Subcutaneous abdominal adipose tissue (tissue), 5 donors: ENCODE measurements at regions not wholly inside any gene's neighbourhood (a gene's known extent, or its start where the extent isn't known, plus 50 kb on each side); places are given as distances from the start of the nearest gene placed in this dataset.
"Not testable (repeated sequence)": the region's sequence is repeated elsewhere in the genome, so short reads cannot be mapped to it uniquely, and the experiment has no call there.

Experiments
- H3K27ac ChIP-seq: one replicate; pipeline ENCODE4 v1.7.0; 2013; ENCODE audit warnings: low read depth, mild to moderate bottlenecking, inconsistent platforms, low read length, moderate library complexity
- H3K27me3 ChIP-seq, 5 donors: one replicate each; pipeline ENCODE4 v1.7.0; 2013; ENCODE audit warnings: low read length in 5 of 5, inconsistent platforms in 1 of 5; ENCODE audit not compliant: control insufficient read depth in 5 of 5, insufficient read depth in 4 of 5
- H3K36me3 ChIP-seq, 5 donors: one replicate each; pipeline ENCODE4 v1.7.0; 2013; ENCODE audit warnings: low read length in 5 of 5; ENCODE audit not compliant: control insufficient read depth in 5 of 5, insufficient read depth in 5 of 5
- H3K4me1 ChIP-seq, 5 donors: one replicate each; pipeline ENCODE4 v1.7.0; 2013; ENCODE audit warnings: low read length in 5 of 5, mild to moderate bottlenecking in 3 of 5, moderate library complexity in 1 of 5; ENCODE audit not compliant: control insufficient read depth in 5 of 5, insufficient read depth in 5 of 5
- H3K4me3 ChIP-seq, 5 donors: one replicate each; pipeline ENCODE4 v1.7.0; 2013; ENCODE audit warnings: low read length in 5 of 5, low read depth in 1 of 5
- H3K9ac ChIP-seq, 5 donors: one replicate each; pipeline ENCODE4 v1.7.0; 2013; ENCODE audit warnings: low read length in 5 of 5, mild to moderate bottlenecking in 4 of 5, moderate library complexity in 3 of 5
- H3K9me3 ChIP-seq, 5 donors: one replicate each; pipeline ENCODE4 v1.7.0; 2013; ENCODE audit warnings: low read length in 5 of 5; ENCODE audit not compliant: control insufficient read depth in 5 of 5
- donor health status: healthy.
- donor health status: healthy.
- donor health status: healthy.
- donor health status: healthy.
- donor health status: healthy.

GRCh38 chr20:4635781-4636180, 50.5 kb upstream of the PRNP start:
- Histone ChIP-seq H3K4me1 (peaks cover 0 to 13% (median 0%) of the 10 kb centered on the region in 5 donors), H3K9me3 (no peaks in the 10 kb centered on the region), H3K27me3 (peaks cover 0 to 3% (median 0%) of the 10 kb centered on the region in 5 donors)

DNA sequence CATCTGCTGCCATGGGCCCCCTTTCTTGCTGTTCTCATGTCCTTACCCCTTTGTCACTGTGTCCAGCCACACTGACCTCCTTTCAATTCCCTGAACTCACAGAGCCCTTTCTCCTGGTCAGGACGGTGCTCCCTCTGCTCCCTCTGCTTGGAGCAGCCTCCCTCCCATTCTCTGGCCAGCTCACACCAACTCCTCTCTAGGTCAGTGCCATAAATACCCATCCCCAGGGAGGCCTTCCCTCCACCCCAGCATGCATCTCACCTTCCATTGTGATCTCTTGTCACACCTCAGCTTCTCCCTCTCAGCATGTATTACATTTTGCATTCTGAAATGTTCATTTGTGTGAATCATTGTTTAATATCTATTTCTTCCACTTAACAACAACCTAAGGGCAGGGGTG, 50.9 kb upstream of the PRNP start:
- Histone ChIP-seq H3K27ac (no peak overlapping the region), H3K9ac (no peak overlapping the region), H3K4me1 (peaks cover 0 to 13% (median 0%) of the 10 kb centered on the region in 5 donors), H3K9me3 (no peaks in the 10 kb centered on the region), H3K36me3 (no peaks in the 10 kb centered on the region), H3K27me3 (peaks cover 0 to 3% (median 0%) of the 10 kb centered on the region in 5 donors), H3K4me3 (no peak overlapping the region)

More at GRCh38 chr20:4635781-4636180, 50.5 kb upstream of the PRNP start:
- Histone ChIP-seq H3K27ac (no peak overlapping the region), H3K36me3 (no peaks in the 10 kb centered on the region), H3K4me3 (no peak overlapping the region), H3K9ac (no peak overlapping the region)

GRCh38 chr20:4633780-4634179, 52.5 kb upstream of the PRNP start:
- no peaks in the 10 kb centered on the region for H3K36me3 ChIP-seq
- H3K4me1 ChIP-seq, result peaks cover 0 to 13% (median 0%) of the 10 kb centered on the region in 5 donors
- H3K9ac ChIP-seq, result no peak overlapping the region
- peaks cover 0 to 3% (median 0%) of the 10 kb centered on the region in 5 donors for H3K27me3 ChIP-seq
- H3K9me3 ChIP-seq, result no peaks in the 10 kb centered on the region
- H3K4me3 ChIP-seq, result no peak overlapping the region
- peak overlapping the region; percentile 37 for H3K27ac ChIP-seq

- Histone ChIP-seq H3K27ac (no peak overlapping the region), H3K4me3 (no peak overlapping the region), H3K9me3 (no peaks in the 10 kb centered on the region)
These were observed 52.9 kb upstream of the PRNP start for GRCh38 chr20:4633379-4633778.

GRCh38 chr20:4632876-4633275, 53.4 kb upstream of the PRNP start:
- H3K9me3 ChIP-seq, result no peaks in the 10 kb centered on the region
- H3K27ac ChIP-seq, result no peak overlapping the region
- H3K9ac ChIP-seq, result no peak overlapping the region
- peaks cover 0 to 13% (median 0%) of the 10 kb centered on the region in 5 donors for H3K4me1 ChIP-seq
- H3K27me3 ChIP-seq, result peaks cover 0 to 3% (median 0%) of the 10 kb centered on the region in 5 donors
- no peak overlapping the region for H3K4me3 ChIP-seq
- peaks cover 0 to 4% (median 0%) of the 10 kb centered on the region in 5 donors for H3K36me3 ChIP-seq

More at GRCh38 chr20:4633379-4633778, 52.9 kb upstream of the PRNP start:
- peaks cover 0 to 13% (median 0%) of the 10 kb centered on the region in 5 donors for H3K4me1 ChIP-seq
- H3K9ac ChIP-seq, result no peak overlapping the region
- peaks cover 0 to 3% (median 0%) of the 10 kb centered on the region in 5 donors for H3K27me3 ChIP-seq
- H3K36me3 ChIP-seq, result peaks cover 0 to under 1% (median 0%) of the 10 kb centered on the region in 5 donors

DNA sequence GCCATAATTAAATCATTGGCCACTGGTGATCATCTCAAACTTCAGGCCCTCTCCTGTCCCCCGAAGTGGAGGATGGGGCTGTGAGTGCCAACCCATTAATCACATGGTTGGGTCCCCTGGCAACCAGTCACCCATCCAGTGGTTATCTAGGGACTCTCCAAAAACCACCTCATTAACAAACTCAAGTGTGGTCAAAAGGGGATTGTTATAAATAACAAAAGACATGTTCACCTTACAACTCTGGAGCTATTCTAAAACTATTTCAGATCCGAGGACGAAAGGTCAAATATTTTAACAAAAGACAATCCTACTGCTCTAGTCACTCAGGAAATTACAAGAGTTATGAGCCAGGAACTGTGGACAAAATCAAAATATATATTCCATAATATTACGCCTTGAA, 60.0 kb upstream of the PRNP start:
- Histone ChIP-seq H3K27me3 (peaks cover 0 to 3% (median 0%) of the 10 kb centered on the region in 5 donors), H3K9ac (no peak overlapping the region), H3K36me3 (peaks cover 0 to 4% (median 0%) of the 10 kb centered on the region in 5 donors), H3K9me3 (peaks cover 0 to 7% (median 0%) of the 10 kb centered on the region in 5 donors), H3K27ac (no peak overlapping the region), H3K4me3 (no peak overlapping the region), H3K4me1 (no peaks in the 10 kb centered on the region)

DNA sequence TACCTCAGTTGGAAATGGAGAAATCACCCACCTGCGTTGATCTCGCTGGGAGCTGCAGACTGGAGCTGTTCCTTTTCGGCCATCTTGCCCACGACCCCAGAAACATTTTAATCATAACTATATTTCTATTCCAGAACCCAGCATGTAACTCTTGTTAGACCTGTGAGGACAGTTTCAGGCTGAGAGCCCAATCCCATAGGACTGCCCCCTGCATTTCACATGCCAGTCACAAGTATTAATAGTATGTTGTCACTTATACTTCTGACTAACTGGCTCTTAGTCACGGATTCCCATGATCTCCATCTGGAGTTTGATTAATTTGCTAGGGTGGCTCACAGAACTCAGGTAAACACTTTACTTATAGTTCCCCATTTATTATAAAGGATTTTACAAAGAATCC, 60.6 kb upstream of the PRNP start:
- Histone ChIP-seq H3K27ac (no peak overlapping the region), H3K9me3 (peaks cover 0 to 7% (median 0%) of the 10 kb centered on the region in 5 donors), H3K27me3 (peaks cover 0 to 3% (median 0%) of the 10 kb centered on the region in 5 donors), H3K4me1 (no peaks in the 10 kb centered on the region), H3K9ac (no peak overlapping the region), H3K4me3 (no peak overlapping the region), H3K36me3 (peaks cover 0 to 4% (median 0%) of the 10 kb centered on the region in 5 donors)

- H3K4me1 ChIP-seq, H3K9ac ChIP-seq, H3K27me3 ChIP-seq, H3K36me3 ChIP-seq, H3K27ac ChIP-seq, H3K9me3 ChIP-seq, H3K4me3 ChIP-seq: not testable (repeated sequence)
These were observed 61.5 kb upstream of the PRNP start for GRCh38 chr20:4624675-4625336.

DNA sequence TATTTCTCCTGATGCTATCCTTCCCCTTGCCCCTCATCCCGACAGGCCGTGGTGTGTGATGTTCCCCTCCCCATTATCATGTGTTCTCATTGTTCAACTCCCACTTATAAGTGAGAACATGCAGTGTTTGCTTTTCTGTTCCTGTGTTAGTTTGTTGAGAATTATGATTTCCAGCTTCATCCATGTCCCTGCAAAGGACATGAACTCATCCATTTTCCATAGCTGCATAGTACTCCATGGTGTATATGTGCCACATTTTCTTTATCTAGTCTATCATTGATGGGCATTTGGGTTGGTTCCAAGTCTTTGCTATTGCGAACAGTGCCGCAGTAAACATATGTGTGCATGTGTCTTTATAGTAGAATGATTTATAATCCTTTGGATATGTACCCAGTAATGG, 67.1 kb upstream of the PRNP start:
- H3K36me3 ChIP-seq, H3K4me1 ChIP-seq, H3K4me3 ChIP-seq, H3K9ac ChIP-seq, H3K27me3 ChIP-seq, H3K27ac ChIP-seq, H3K9me3 ChIP-seq: not testable (repeated sequence)

- Histone ChIP-seq H3K9ac (no peak overlapping the region), H3K4me1 (peaks cover 0 to 6% (median 0%) of the 10 kb centered on the region in 5 donors), H3K4me3 (no peak overlapping the region), H3K9me3 (peaks cover 0 to 3% (median 0%) of the 10 kb centered on the region in 5 donors), H3K27ac (no peak overlapping the region), H3K27me3 (no peaks in the 10 kb centered on the region), H3K36me3 (no peaks in the 10 kb centered on the region)
These were observed 68.8 kb upstream of the PRNP start for GRCh38 chr20:4617484-4617883.
